Ectodermal cell (in vitro differentiated cells): ENCODE measurements at regions not wholly inside any gene's neighbourhood (a gene's known extent, or its start where the extent isn't known, plus 50 kb on each side); places are given as distances from the start of the nearest gene placed in this dataset.
"Not testable (repeated sequence)": the region's sequence is repeated elsewhere in the genome, so short reads cannot be mapped to it uniquely, and the experiment has no call there.

Source experiments
- H3K27ac ChIP-seq: 2 replicates; pipeline ENCODE4 v1.7.0; 2013; ENCODE audit warnings: mild to moderate bottlenecking, low read depth, low read length; ENCODE audit not compliant: insufficient read depth, poor library complexity, severe bottlenecking
- H3K27me3 ChIP-seq: 2 replicates; pipeline ENCODE4 v1.7.0; 2013; ENCODE audit warnings: mild to moderate bottlenecking, low read length; ENCODE audit not compliant: insufficient read depth, control insufficient read depth, poor library complexity, severe bottlenecking
- H3K36me3 ChIP-seq: one replicate; pipeline ENCODE4 v1.7.0; 2013; ENCODE audit warnings: low read length; ENCODE audit not compliant: control insufficient read depth, insufficient read depth
- H3K4me1 ChIP-seq: one replicate; pipeline ENCODE4 v1.7.0; 2013; ENCODE audit warnings: low read length; ENCODE audit not compliant: control insufficient read depth, insufficient read depth
- H3K4me3 ChIP-seq: 2 replicates; pipeline ENCODE4 v1.7.0; 2013; ENCODE audit warnings: low read depth, low read length, control low read depth; ENCODE audit not compliant: insufficient read depth
- H3K9me3 ChIP-seq: 2 replicates; pipeline ENCODE4 v1.7.0; 2013; ENCODE audit warnings: mild to moderate bottlenecking, low read length, moderate library complexity; ENCODE audit not compliant: control insufficient read depth
- WGBS, 2 experiments: methylation state at CpG; one replicate each; pipeline ENCODE4 v1.1.7; 2013; ENCODE audit warnings: missing lambda C conversion rate in 2 of 2; 5-methylcytosine and 5-hydroxymethylcytosine counted together

DNA sequence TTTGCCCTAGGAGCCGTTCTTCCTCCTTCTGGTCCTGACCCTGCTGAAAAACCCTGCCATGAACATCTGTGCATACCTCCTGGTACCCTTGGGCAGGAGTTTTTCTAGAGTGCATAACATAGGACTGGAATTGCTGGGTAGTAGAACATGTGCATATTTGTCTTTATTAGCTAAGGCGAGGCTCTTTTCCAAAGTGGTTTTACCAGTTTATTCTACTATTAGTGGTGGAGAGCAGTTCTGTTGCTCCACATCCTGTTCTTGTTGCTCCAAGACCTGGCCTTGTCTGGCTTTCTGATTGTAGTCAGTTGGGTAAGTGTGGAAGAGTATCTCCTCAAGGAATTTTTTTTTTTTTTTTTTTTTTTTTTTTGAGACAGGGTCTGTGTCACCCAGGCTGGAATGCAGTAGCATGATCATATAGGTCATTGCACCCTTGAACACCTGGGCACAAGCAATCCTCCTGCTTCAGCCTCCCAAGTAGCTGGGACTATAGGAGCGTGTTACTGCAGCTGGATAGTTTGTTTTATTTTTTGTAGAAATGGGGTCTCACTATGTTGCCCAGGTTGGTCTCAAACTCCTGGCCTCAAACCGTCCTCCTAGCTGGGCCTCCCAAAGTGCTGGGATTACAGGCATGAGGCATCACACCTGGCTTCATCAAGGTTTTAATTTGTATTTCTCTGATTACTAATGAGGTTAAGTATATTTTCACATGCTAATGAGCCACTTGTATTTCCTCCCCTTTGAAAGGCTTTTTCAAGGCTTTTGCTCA is 85.2 kb downstream of the SPRY4 start:
- Histone ChIP-seq H3K27me3 (no peaks in the 10 kb centered on the region), H3K9me3 (no peaks in the 10 kb centered on the region), H3K4me3 (no peak overlapping the region), H3K27ac (no peak overlapping the region), H3K36me3 (no peaks in the 10 kb centered on the region), H3K4me1 (peaks cover 17% of the 10 kb centered on the region)
- 94 to 98% methylated on average over 4 of the region's 4 CpGs for WGBS, 2 experiments

DNA sequence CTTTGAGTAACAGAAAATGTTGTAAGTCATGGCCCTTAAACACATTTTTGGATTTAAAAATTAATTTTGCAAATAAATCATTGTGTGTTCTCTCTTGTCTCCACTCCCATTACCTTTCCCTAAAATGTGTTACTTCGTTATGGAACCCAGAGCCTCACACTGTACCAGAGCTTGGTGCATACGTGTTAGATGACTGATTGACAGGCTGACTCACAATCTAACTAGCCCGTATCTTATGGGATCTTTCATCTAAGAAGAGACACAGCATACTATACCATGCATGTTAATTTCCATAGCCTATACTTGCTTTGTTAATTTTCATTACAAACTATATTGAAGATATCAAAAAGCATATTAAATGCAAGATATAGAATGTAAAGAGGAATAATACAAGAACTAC is 87.1 kb downstream of the SPRY4 start:
- Histone ChIP-seq H3K9me3 (no peaks in the 10 kb centered on the region), H3K4me3 (no peak overlapping the region), H3K27ac (no peak overlapping the region), H3K4me1 (peaks cover 17% of the 10 kb centered on the region), H3K27me3 (no peaks in the 10 kb centered on the region), H3K36me3 (no peaks in the 10 kb centered on the region)
- WGBS, 2 experiments = 91 to 97% methylated on average over 3 of the region's 3 CpGs

DNA sequence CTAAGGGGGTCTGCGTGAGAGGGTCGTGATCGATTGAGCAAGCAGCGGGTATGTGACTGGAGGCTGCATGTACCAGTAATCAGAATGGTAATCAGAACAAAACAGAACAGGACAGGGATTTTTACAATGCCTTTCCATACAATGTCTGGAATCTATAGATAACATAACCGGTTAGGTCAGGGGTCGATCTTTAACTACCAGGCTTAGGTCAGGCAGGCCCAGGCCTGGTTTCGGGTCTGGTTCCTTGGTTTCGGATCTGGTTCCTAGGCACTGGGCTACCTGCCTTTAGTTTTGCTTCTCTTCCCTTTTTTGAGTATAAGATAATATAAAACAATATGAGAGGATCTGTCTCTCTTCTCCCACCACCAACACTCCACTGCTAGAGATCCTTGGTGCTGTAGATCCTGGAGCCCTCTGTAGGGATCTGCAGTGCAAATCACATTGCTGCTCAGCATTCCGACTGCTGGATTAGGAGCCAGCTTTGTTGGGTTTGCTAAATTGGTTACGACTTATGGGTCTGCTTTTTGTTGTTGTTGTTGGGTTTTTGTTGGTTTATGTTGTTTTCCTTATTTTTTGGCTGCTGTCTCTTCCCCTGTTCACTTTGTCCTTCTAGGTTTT is 88.0 kb downstream of the SPRY4 start:
- H3K9me3 ChIP-seq, H3K36me3 ChIP-seq, H3K27me3 ChIP-seq, H3K4me3 ChIP-seq, H3K27ac ChIP-seq: not testable (repeated sequence)
- H3K4me1 ChIP-seq = peaks cover 17% of the 10 kb centered on the region
- 83 to 85% methylated on average over 8 to 10 of the region's 10 CpGs for WGBS, 2 experiments

- H3K27ac ChIP-seq = peak overlapping the region; percentile 82
- no peaks in the 10 kb centered on the region for H3K9me3 ChIP-seq
- H3K4me3 ChIP-seq = peak overlapping the region; percentile 9
- H3K4me1 ChIP-seq = peaks cover 17% of the 10 kb centered on the region
- no peaks in the 10 kb centered on the region for H3K27me3 ChIP-seq
- 51 to 53% methylated on average over 24 of the region's 24 CpGs for WGBS, 2 experiments
- no peaks in the 10 kb centered on the region for H3K36me3 ChIP-seq
These were observed 88.8 kb downstream of the SPRY4 start for GRCh38 chr5:142235870-142236672.

GRCh38 chr5:142235050-142235797 is 89.6 kb downstream of the SPRY4 start:
- peaks cover 17% of the 10 kb centered on the region for H3K4me1 ChIP-seq
- H3K9me3 ChIP-seq = no peaks in the 10 kb centered on the region
- no peaks in the 10 kb centered on the region for H3K27me3 ChIP-seq
- WGBS, 2 experiments = 12 to 13% methylated on average over 14 of the region's 14 CpGs
- H3K36me3 ChIP-seq = no peaks in the 10 kb centered on the region
- H3K4me3 ChIP-seq = peak overlapping the region; percentile 8
- peak overlapping the region; percentile 82 for H3K27ac ChIP-seq

- H3K4me1 ChIP-seq = peaks cover 17% of the 10 kb centered on the region
- no peaks in the 10 kb centered on the region for H3K27me3 ChIP-seq
- H3K4me3 ChIP-seq = no peak overlapping the region
- 92 to 93% methylated on average over 16 of the region's 16 CpGs for WGBS, 2 experiments
- H3K36me3 ChIP-seq = no peaks in the 10 kb centered on the region
- no peak overlapping the region for H3K27ac ChIP-seq
- H3K9me3 ChIP-seq = no peaks in the 10 kb centered on the region
These were observed 91.5 kb downstream of the SPRY4 start for GRCh38 chr5:142233083-142234032.

- peaks cover 21% of the 10 kb centered on the region for H3K4me1 ChIP-seq
- H3K27me3 ChIP-seq, H3K36me3 ChIP-seq, H3K27ac ChIP-seq, H3K4me3 ChIP-seq, H3K9me3 ChIP-seq: not testable (repeated sequence)
- WGBS, 2 experiments = 98 to 100% methylated on average over 4 of the region's 4 CpGs
These were observed 93.9 kb downstream of the SPRY4 start for GRCh38 chr5:142230949-142231348.

DNA sequence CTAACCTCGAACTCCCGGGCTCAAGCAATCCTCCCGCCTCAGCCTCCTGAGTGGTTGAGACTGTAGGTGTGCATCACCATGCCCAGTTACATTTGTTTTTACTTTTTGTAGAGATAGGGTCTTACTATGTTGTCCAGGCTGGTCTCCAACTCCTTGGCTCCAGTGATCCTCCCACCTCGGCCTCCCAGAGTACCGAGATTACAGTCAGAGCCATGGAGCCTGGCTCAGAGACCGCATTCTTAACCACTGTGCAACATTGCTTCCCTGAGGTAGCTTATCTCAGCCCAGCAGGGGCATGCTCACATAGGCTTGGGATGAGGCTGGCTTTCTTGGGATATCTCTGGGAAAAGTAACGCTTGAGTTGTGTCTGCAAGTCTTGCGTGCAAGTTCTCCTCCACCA is 99.7 kb downstream of the SPRY4 start:
- 93 to 94% methylated on average over 8 of the region's 8 CpGs for WGBS, 2 experiments
- peaks cover 10% of the 10 kb centered on the region for H3K4me1 ChIP-seq
- no peaks in the 10 kb centered on the region for H3K36me3 ChIP-seq
- H3K27ac ChIP-seq = no peak overlapping the region
- H3K9me3 ChIP-seq = no peaks in the 10 kb centered on the region
- H3K4me3 ChIP-seq = no peak overlapping the region
- H3K27me3 ChIP-seq = no peaks in the 10 kb centered on the region

DNA sequence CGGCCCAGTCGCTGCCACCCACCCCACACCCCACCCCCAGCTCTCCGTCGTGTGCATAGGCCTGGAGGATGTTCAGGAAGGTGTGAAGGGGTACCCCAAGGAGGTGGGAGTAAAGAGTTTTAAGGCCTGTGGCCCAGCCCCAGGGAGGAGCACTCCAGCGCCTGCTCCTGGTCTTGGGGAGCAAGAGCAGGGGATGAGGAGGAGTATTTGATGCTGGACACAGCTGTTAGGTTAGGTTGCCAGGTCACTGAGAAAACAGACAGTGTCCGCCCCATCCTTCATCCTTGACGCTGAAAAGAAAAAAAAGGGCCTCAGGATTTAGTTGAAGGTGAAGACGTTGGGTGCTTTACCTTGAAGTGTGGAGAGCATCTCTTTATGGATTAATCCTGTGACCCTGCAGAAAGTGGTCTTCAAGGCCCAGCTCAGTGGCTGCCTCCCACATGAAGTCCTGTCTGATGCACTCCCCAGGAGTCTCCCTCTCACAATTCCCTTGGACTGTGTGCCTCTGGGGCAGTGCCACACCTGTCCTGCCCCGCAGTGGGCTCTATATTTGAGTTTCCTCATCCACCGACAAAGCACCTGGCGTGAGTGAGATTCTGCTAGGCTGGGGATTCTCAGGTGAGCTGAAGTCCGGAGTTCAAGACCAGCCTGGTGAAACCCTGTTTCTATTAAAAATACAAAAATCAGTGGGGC is 101.8 kb downstream of the SPRY4 start:
- no peaks in the 10 kb centered on the region for H3K27me3 ChIP-seq
- no peak overlapping the region for H3K4me3 ChIP-seq
- H3K36me3 ChIP-seq = no peaks in the 10 kb centered on the region
- H3K4me1 ChIP-seq = peaks cover 10% of the 10 kb centered on the region
- 89 to 91% methylated on average over 8 to 12 of the region's 12 CpGs for WGBS, 2 experiments
- no peaks in the 10 kb centered on the region for H3K9me3 ChIP-seq
- H3K27ac ChIP-seq = no peak overlapping the region
